Ureter (tissue), 1 donor: ENCODE measurements at regions not wholly inside any gene's neighbourhood (a gene's known extent, or its start where the extent isn't known, plus 50 kb on each side); places are given as distances from the start of the nearest gene placed in this dataset.

Experiments
- DNase-seq: peaks from one replicate; pipeline ENCODE4 v3.0.0-alpha.2; 2020; ENCODE audit warnings: low spot score
- donor health status: DM: yes; HTN: yes; CAD: no.

- no peak for DNase-seq
Measured at GRCh38 chr2:58871469-58872142, 630.5 kb upstream of the FANCL start.

- no peak for DNase-seq
Measured at GRCh38 chr2:58870704-58871103, 629.6 kb upstream of the FANCL start.

- DNase-seq, result no peak
Measured at GRCh38 chr2:58866946-58867345, 625.8 kb upstream of the FANCL start.

- no peak for DNase-seq
Measured at GRCh38 chr2:58866527-58866926, 625.4 kb upstream of the FANCL start.

- no peak for DNase-seq
Measured at GRCh38 chr2:58866040-58866439, 624.9 kb upstream of the FANCL start.

- DNase-seq, result no peak
Measured at GRCh38 chr2:58865436-58865835, 624.3 kb upstream of the FANCL start.

GRCh38 chr2:58862244-58862643, 621.1 kb upstream of the FANCL start:
- DNase-seq, result no peak

- DNase-seq, result no peak
Measured at GRCh38 chr2:58860586-58860985, 619.5 kb upstream of the FANCL start.

GRCh38 chr2:58856100-58856499, 615.0 kb upstream of the FANCL start:
- no peak for DNase-seq

GRCh38 chr2:58853420-58853819, 612.3 kb upstream of the FANCL start:
- no peak for DNase-seq

- no peak for DNase-seq
Measured at GRCh38 chr2:58852905-58853304, 611.8 kb upstream of the FANCL start.

- no peak for DNase-seq
Measured at GRCh38 chr2:58852243-58852642, 611.1 kb upstream of the FANCL start.

- DNase-seq, result no peak
Measured at GRCh38 chr2:58851598-58851997, 610.5 kb upstream of the FANCL start.

- DNase-seq, result no peak
Measured at GRCh38 chr2:58845011-58845410, 603.9 kb upstream of the FANCL start.

GRCh38 chr2:58842501-58843155, 601.5 kb upstream of the FANCL start:
- no peak for DNase-seq

- no peak for DNase-seq
Measured at GRCh38 chr2:58834404-58834803, 593.3 kb upstream of the FANCL start.

- DNase-seq, result no peak
Measured at GRCh38 chr2:58826795-58827194, 585.7 kb upstream of the FANCL start.

- DNase-seq, result no peak
Measured at GRCh38 chr2:58812771-58813344, 571.7 kb upstream of the FANCL start.

- no peak for DNase-seq
Measured at GRCh38 chr2:58805126-58805525, 564.0 kb upstream of the FANCL start.

GRCh38 chr2:58803192-58803591, 562.1 kb upstream of the FANCL start:
- no peak for DNase-seq

- DNase-seq, result no peak
Measured at GRCh38 chr2:58800881-58801280, 559.8 kb upstream of the FANCL start.

GRCh38 chr2:58798676-58799208, 557.6 kb upstream of the FANCL start:
- no peak for DNase-seq

- no peak for DNase-seq
Measured at GRCh38 chr2:58796239-58796910, 555.2 kb upstream of the FANCL start.
